ENCODE measurements at regions not wholly inside any gene's neighbourhood (a gene's known extent, or its start where the extent isn't known, plus 50 kb on each side); places are given as distances from the start of the nearest gene placed in this dataset.
A peak's percentile ranks its signal among the peaks of the same experiment; 100 is the strongest.

GRCh38 chr4:124178449-124179021 is 534.0 kb downstream of the ANKRD50 start:
- in situ Hi-C loops (cut with MboI), result no loop called here
- no peaks in the 10 kb centered on the region for H3K79me2 ChIP-seq (ENCODE audit: insufficient read depth)
- H3K9me2 ChIP-seq (ENCODE audit: insufficient read depth), result no peaks in the 10 kb centered on the region
- peak; percentile 76 for DNase-seq
- peak overlapping the region; percentile 38 for H3K4me2 ChIP-seq (ENCODE audit: unreplicated experiment)
- H3K27ac ChIP-seq, result peak overlapping the region; percentile 77
- no peak overlapping the region for H2AFZ ChIP-seq
- no peaks in the 10 kb centered on the region for H4K20me1 ChIP-seq (ENCODE audit: insufficient read depth)
- no peak for TF ChIP-seq EZH2phosphoT487 (IDR thresholded peaks at IDR 0.05; ENCODE audit: insufficient read depth, low read depth)
- TF ChIP-seq EZH2 (IDR thresholded peaks at IDR 0.05; ENCODE audit: insufficient read depth, poor library complexity, severe bottlenecking), result no peak
- H3F3A ChIP-seq (ENCODE audit: insufficient read depth), result peaks cover 15% of the 10 kb centered on the region
- no peaks in the 10 kb centered on the region for H3K27me3 ChIP-seq (replicated peaks; ENCODE audit: insufficient read depth)
- H3K4me1 ChIP-seq (ENCODE audit: insufficient read depth), result peaks cover 21% of the 10 kb centered on the region
- H3K36me3 ChIP-seq (ENCODE audit: low read depth), result no peaks in the 10 kb centered on the region
- peak overlapping the region; percentile 47 for H3K9ac ChIP-seq
- WGBS, 2 experiments (ENCODE audit: low coverage in 1 of 2, low lambda C conversion rate in 2 of 2, missing lambda C conversion rate in 2 of 2), result 33 to 38% methylated on average over 4 of the region's 4 CpGs
- H3K9me3 ChIP-seq (ENCODE audit: low read depth), result no peaks in the 10 kb centered on the region
- peak overlapping the region; percentile 4; the same call in 1 of the 2 replicates for H3K4me3 ChIP-seq

- no peak overlapping the region for H3K9ac ChIP-seq
- no peak overlapping the region for H3K4me2 ChIP-seq (ENCODE audit: unreplicated experiment)
- TF ChIP-seq EZH2phosphoT487 (IDR thresholded peaks at IDR 0.05; ENCODE audit: insufficient read depth, low read depth) (no peak), EZH2 (IDR thresholded peaks at IDR 0.05; ENCODE audit: insufficient read depth, poor library complexity, severe bottlenecking) (no peak)
- no peak for DNase-seq
- 53 to 63% methylated on average over 5 of the region's 5 CpGs for WGBS, 2 experiments (ENCODE audit: low coverage in 1 of 2, low lambda C conversion rate in 2 of 2, missing lambda C conversion rate in 2 of 2)
- H3K79me2 ChIP-seq (ENCODE audit: insufficient read depth), result no peaks in the 10 kb centered on the region
- peaks cover 15% of the 10 kb centered on the region for H3F3A ChIP-seq (ENCODE audit: insufficient read depth)
- H3K9me3 ChIP-seq (ENCODE audit: low read depth), result no peaks in the 10 kb centered on the region
- peaks cover 21% of the 10 kb centered on the region for H3K4me1 ChIP-seq (ENCODE audit: insufficient read depth)
- no peaks in the 10 kb centered on the region for H3K27me3 ChIP-seq (replicated peaks; ENCODE audit: insufficient read depth)
- H3K36me3 ChIP-seq (ENCODE audit: low read depth), result no peaks in the 10 kb centered on the region
- no peaks in the 10 kb centered on the region for H4K20me1 ChIP-seq (ENCODE audit: insufficient read depth)
- H2AFZ ChIP-seq, result no peak overlapping the region
- in situ Hi-C loops (cut with MboI), result no loop called here
- H3K9me2 ChIP-seq (ENCODE audit: insufficient read depth), result no peaks in the 10 kb centered on the region
- H3K4me3 ChIP-seq, result no peak overlapping the region
- H3K27ac ChIP-seq, result no peak overlapping the region
Observed at GRCh38 chr4:124179506-124180186, 532.9 kb downstream of the ANKRD50 start.

- no peak overlapping the region for H3K27ac ChIP-seq
- in situ Hi-C loops (cut with MboI), result no loop called here
Observed at GRCh38 chr4:124181039-124181438, 531.5 kb downstream of the ANKRD50 start.

GRCh38 chr4:124183231-124183630 is 529.3 kb downstream of the ANKRD50 start:
- DNase-seq, result no peak
- Histone ChIP-seq H3K9me3 (ENCODE audit: low read depth) (no peaks in the 10 kb centered on the region), H3K27ac (no peak overlapping the region), H3K4me2 (ENCODE audit: unreplicated experiment) (no peak overlapping the region), H2AFZ (no peak overlapping the region), H3K79me2 (ENCODE audit: insufficient read depth) (no peaks in the 10 kb centered on the region), H3K4me1 (ENCODE audit: insufficient read depth) (peaks cover 9% of the 10 kb centered on the region), H3K9me2 (ENCODE audit: insufficient read depth) (no peaks in the 10 kb centered on the region; the same call in 1 of the 2 replicates), H3K4me3 (no peak overlapping the region), H3K27me3 (replicated peaks; ENCODE audit: insufficient read depth) (no peaks in the 10 kb centered on the region), H3K9ac (no peak overlapping the region), H3F3A (ENCODE audit: insufficient read depth) (peaks cover 13% of the 10 kb centered on the region), H4K20me1 (ENCODE audit: insufficient read depth) (no peaks in the 10 kb centered on the region), H3K36me3 (ENCODE audit: low read depth) (no peaks in the 10 kb centered on the region)
- in situ Hi-C loops (cut with MboI), result no loop called here
- 85 to 88% methylated on average over 2 of the region's 2 CpGs for WGBS, 2 experiments (ENCODE audit: low coverage in 1 of 2, low lambda C conversion rate in 2 of 2, missing lambda C conversion rate in 2 of 2)
- no peak for TF ChIP-seq EZH2 (IDR thresholded peaks at IDR 0.05; ENCODE audit: insufficient read depth, poor library complexity, severe bottlenecking)
- TF ChIP-seq EZH2phosphoT487 (IDR thresholded peaks at IDR 0.05; ENCODE audit: insufficient read depth, low read depth), result no peak

More at GRCh38 chr4:124181039-124181438, 531.5 kb downstream of the ANKRD50 start:
- H3K9ac ChIP-seq, result no peak overlapping the region
- H2AFZ ChIP-seq, result no peak overlapping the region
- H3K9me3 ChIP-seq (ENCODE audit: low read depth), result no peaks in the 10 kb centered on the region
- peaks cover 15% of the 10 kb centered on the region for H3F3A ChIP-seq (ENCODE audit: insufficient read depth)
- H3K4me3 ChIP-seq, result no peak overlapping the region
- H3K36me3 ChIP-seq (ENCODE audit: low read depth), result no peaks in the 10 kb centered on the region
- no peaks in the 10 kb centered on the region for H4K20me1 ChIP-seq (ENCODE audit: insufficient read depth)
- H3K27me3 ChIP-seq (replicated peaks; ENCODE audit: insufficient read depth), result no peaks in the 10 kb centered on the region
- H3K4me1 ChIP-seq (ENCODE audit: insufficient read depth), result peaks cover 21% of the 10 kb centered on the region
- 90 to 94% methylated on average over 2 of the region's 2 CpGs for WGBS, 2 experiments (ENCODE audit: low coverage in 1 of 2, low lambda C conversion rate in 2 of 2, missing lambda C conversion rate in 2 of 2)
- no peak overlapping the region for H3K4me2 ChIP-seq (ENCODE audit: unreplicated experiment)
- H3K79me2 ChIP-seq (ENCODE audit: insufficient read depth), result no peaks in the 10 kb centered on the region
- TF ChIP-seq EZH2 (IDR thresholded peaks at IDR 0.05; ENCODE audit: insufficient read depth, poor library complexity, severe bottlenecking) (no peak), EZH2phosphoT487 (IDR thresholded peaks at IDR 0.05; ENCODE audit: insufficient read depth, low read depth) (no peak)
- no peaks in the 10 kb centered on the region for H3K9me2 ChIP-seq (ENCODE audit: insufficient read depth)
- DNase-seq, result peak; percentile 6
